ENCODE measurements at regions not wholly inside any gene's neighbourhood (a gene's known extent, or its start where the extent isn't known, plus 50 kb on each side); places are given as distances from the start of the nearest gene placed in this dataset.
"Not testable (repeated sequence)": the region's sequence is repeated elsewhere in the genome, so short reads cannot be mapped to it uniquely, and the experiment has no call there.

- DNase-seq = no peak
Measured at GRCh38 chr16:58821886-58822285, 87.8 kb upstream of the GOT2 start.

GRCh38 chr16:58820411-58820810 is 86.3 kb upstream of the GOT2 start:
- no peak for DNase-seq

GRCh38 chr16:58815181-58815888 is 81.2 kb upstream of the GOT2 start:
- no peak for DNase-seq

GRCh38 chr16:58814348-58814801 is 80.3 kb upstream of the GOT2 start:
- DNase-seq = no peak

GRCh38 chr16:58809213-58809612 is 75.1 kb upstream of the GOT2 start:
- DNase-seq = no peak

- no peak for DNase-seq
Measured at GRCh38 chr16:58807276-58807675, 73.2 kb upstream of the GOT2 start.

- DNase-seq = no peak
Measured at GRCh38 chr16:58801838-58802237, 67.7 kb upstream of the GOT2 start.

- no peak for DNase-seq
Measured at GRCh38 chr16:58797137-58797801, 63.2 kb upstream of the GOT2 start.

GRCh38 chr16:58793366-58793765 is 59.2 kb upstream of the GOT2 start:
- no peak for DNase-seq

GRCh38 chr16:58792188-58792587 is 58.1 kb upstream of the GOT2 start:
- no peak for DNase-seq

GRCh38 chr16:58790816-58791557 is 56.9 kb upstream of the GOT2 start:
- not testable (repeated sequence) for DNase-seq

- no peak for DNase-seq
Measured at GRCh38 chr16:58789351-58789750, 55.2 kb upstream of the GOT2 start.

All from NCI-H446 treated with DMSO at 0.1 percent for 48 hours (cell line).